ENCODE measurements at regions not wholly inside any gene's neighbourhood (a gene's known extent, or its start where the extent isn't known, plus 50 kb on each side); places are given as distances from the start of the nearest gene placed in this dataset.
A peak's percentile ranks its signal among the peaks of the same experiment; 100 is the strongest.

GRCh38 chr6:133160536-133160935 lies 80.6 kb upstream of the EYA4 start:
- DNase-seq (ENCODE audit: low read depth), result no peak
- H3K4me3 ChIP-seq (ENCODE audit: low read length), result no peak overlapping the region
- TF ChIP-seq CTCF (IDR thresholded peaks at IDR 0.05; ENCODE audit: insufficient read depth, low read depth, low read length, missing control alignments), result no peak

- no peak for DNase-seq (ENCODE audit: low read depth)
- H3K4me3 ChIP-seq (ENCODE audit: low read length), result no peak overlapping the region
- TF ChIP-seq CTCF (IDR thresholded peaks at IDR 0.05; ENCODE audit: insufficient read depth, low read depth, low read length, missing control alignments), result no peak
Measured at GRCh38 chr6:133165235-133165634, 75.9 kb upstream of the EYA4 start.

GRCh38 chr6:133166766-133167165 lies 74.4 kb upstream of the EYA4 start:
- no peak for DNase-seq (ENCODE audit: low read depth)
- TF ChIP-seq CTCF (IDR thresholded peaks at IDR 0.05; ENCODE audit: insufficient read depth, low read depth, low read length, missing control alignments), result no peak
- H3K4me3 ChIP-seq (ENCODE audit: low read length), result no peak overlapping the region

GRCh38 chr6:133169901-133170300 lies 71.3 kb upstream of the EYA4 start:
- no peak for TF ChIP-seq CTCF (IDR thresholded peaks at IDR 0.05; ENCODE audit: insufficient read depth, low read depth, low read length, missing control alignments)
- H3K4me3 ChIP-seq (ENCODE audit: low read length), result no peak overlapping the region

GRCh38 chr6:133170602-133171001 lies 70.6 kb upstream of the EYA4 start:
- H3K4me3 ChIP-seq (ENCODE audit: low read length), result no peak overlapping the region
- no peak for TF ChIP-seq CTCF (IDR thresholded peaks at IDR 0.05; ENCODE audit: insufficient read depth, low read depth, low read length, missing control alignments)

More at GRCh38 chr6:133169901-133170300, 71.3 kb upstream of the EYA4 start:
- no peak for DNase-seq (ENCODE audit: low read depth)

GRCh38 chr6:133171989-133172604 lies 69.1 kb upstream of the EYA4 start:
- H3K4me3 ChIP-seq (ENCODE audit: low read length), result no peak overlapping the region
- DNase-seq (ENCODE audit: low read depth), result no peak
- TF ChIP-seq CTCF (IDR thresholded peaks at IDR 0.05; ENCODE audit: insufficient read depth, low read depth, low read length, missing control alignments), result no peak

More at GRCh38 chr6:133170602-133171001, 70.6 kb upstream of the EYA4 start:
- DNase-seq (ENCODE audit: low read depth), result peak; percentile 18

- TF ChIP-seq CTCF (IDR thresholded peaks at IDR 0.05; ENCODE audit: insufficient read depth, low read depth, low read length, missing control alignments), result no peak
- no peak for DNase-seq (ENCODE audit: low read depth)
- H3K4me3 ChIP-seq (ENCODE audit: low read length), result no peak overlapping the region
Measured at GRCh38 chr6:133173276-133173675, 67.9 kb upstream of the EYA4 start.

All from epithelial cell of esophagus (primary cell).